Suprapubic skin (tissue), 4 donors: ENCODE measurements at regions not wholly inside any gene's neighbourhood (a gene's known extent, or its start where the extent isn't known, plus 50 kb on each side); places are given as distances from the start of the nearest gene placed in this dataset.

Experiments used
- DNase-seq, 2 donors: peaks; one replicate each; pipeline ENCODE4 v3.0.0-alpha.2; 2019; ENCODE audit warnings: low spot score in 2 of 2
- H3K27ac ChIP-seq: fragments of 200-600 bp; sonication (generic); one replicate; pipeline ENCODE4 v1.5.1; 2019
- H3K27me3 ChIP-seq: fragments of 200-600 bp; sonication (generic); one replicate; pipeline ENCODE4 v1.5.1; 2019
- H3K36me3 ChIP-seq: fragments of 200-600 bp; sonication (generic); one replicate; pipeline ENCODE4 v1.5.1; 2019
- H3K4me1 ChIP-seq: fragments of 200-600 bp; sonication (generic); one replicate; pipeline ENCODE4 v1.5.1; 2019
- H3K4me3 ChIP-seq: fragments of 200-600 bp; sonication (generic); one replicate; pipeline ENCODE4 v1.5.1; 2019; ENCODE audit warnings: mild to moderate bottlenecking
- H3K9me3 ChIP-seq: fragments of 200-600 bp; sonication (generic); one replicate; pipeline ENCODE4 v1.5.1; 2019
- CTCF ChIP-seq, 2 donors: fragments of 200-600 bp in 1 of 2; fragments of 450-650 bp in 1 of 2; sonication (generic) in 1 of 2; IDR thresholded peaks; one replicate each; pipeline ENCODE4 v1.5.1; 2016 to 2019; ENCODE audit warnings: antibody characterized with exemption in 2 of 2, mild to moderate bottlenecking in 1 of 2, moderate library complexity in 1 of 2
- EP300 ChIP-seq: sonication (generic); formaldehyde crosslinking; IDR thresholded peaks from one replicate; pipeline ENCODE4 v1.6.1; 2017; ENCODE audit warnings: antibody characterized with exemption
- POLR2A ChIP-seq, 2 donors: fragments of 450-650 bp; IDR thresholded peaks; one replicate each; pipeline ENCODE4 v1.6.1; 2017; ENCODE audit warnings: antibody characterized with exemption in 2 of 2, mild to moderate bottlenecking in 2 of 2, moderate library complexity in 2 of 2
- POLR2AphosphoS5 ChIP-seq, 3 donors: sonication (generic); formaldehyde crosslinking; IDR thresholded peaks; one replicate each; pipeline ENCODE4 v1.6.1; 2017; ENCODE audit warnings: antibody characterized with exemption in 3 of 3
- WGBS: methylation state at CpG from one replicate; pipeline ENCODE4 v1.1.5; 2018; 5-methylcytosine and 5-hydroxymethylcytosine counted together

GRCh38 chr16:50469744-50470321, 78.4 kb upstream of the NKD1 start:
- no peaks in the 10 kb centered on the region for H3K36me3 ChIP-seq
- 56% methylated on average over 11 of the region's 18 CpGs for WGBS
- DNase-seq, result peak; percentile 37 to 70

GRCh38 chr16:50469121-50469743, 79.0 kb upstream of the NKD1 start:
- DNase-seq, result peak; percentile 18 to 37
- Histone ChIP-seq H3K27ac (no peak overlapping the region), H3K9me3 (no peaks in the 10 kb centered on the region), H3K36me3 (no peaks in the 10 kb centered on the region), H3K4me1 (peaks cover 10% of the 10 kb centered on the region), H3K27me3 (peaks cover 26% of the 10 kb centered on the region), H3K4me3 (no peak overlapping the region)
- WGBS, result 83% methylated on average over 1 of the region's 2 CpGs
- TF ChIP-seq EP300, result no peak

More at GRCh38 chr16:50469744-50470321, 78.4 kb upstream of the NKD1 start:
- no peaks in the 10 kb centered on the region for H3K9me3 ChIP-seq
- peaks cover 26% of the 10 kb centered on the region for H3K27me3 ChIP-seq
- H3K4me3 ChIP-seq, result no peak overlapping the region
- H3K4me1 ChIP-seq, result peaks cover 10% of the 10 kb centered on the region
- TF ChIP-seq POLR2A (IDR thresholded peaks at IDR 0.05), result no peak
- TF ChIP-seq EP300, result no peak
- no peak for TF ChIP-seq POLR2AphosphoS5 (IDR thresholded peaks at IDR 0.05)
- no peak for TF ChIP-seq CTCF (IDR thresholded peaks at IDR 0.05)
- no peak overlapping the region for H3K27ac ChIP-seq

- H3K4me3 ChIP-seq, result no peak overlapping the region
- no peaks in the 10 kb centered on the region for H3K36me3 ChIP-seq
- no peak overlapping the region for H3K27ac ChIP-seq
- WGBS, result 78% methylated on average over 7 of the region's 7 CpGs
- H3K27me3 ChIP-seq, result peaks cover 26% of the 10 kb centered on the region
- no peaks in the 10 kb centered on the region for H3K9me3 ChIP-seq
- no peak for TF ChIP-seq POLR2A (IDR thresholded peaks at IDR 0.05)
- no peak for TF ChIP-seq CTCF (IDR thresholded peaks at IDR 0.05)
- TF ChIP-seq EP300, result no peak
- no peak for TF ChIP-seq POLR2AphosphoS5 (IDR thresholded peaks at IDR 0.05)
- peak in 1 of 2 donors; percentile 23 for DNase-seq
- peaks cover 10% of the 10 kb centered on the region for H3K4me1 ChIP-seq
Observed at GRCh38 chr16:50468749-50469078, 79.5 kb upstream of the NKD1 start.

GRCh38 chr16:50467943-50468748, 80.0 kb upstream of the NKD1 start:
- DNase-seq, result peak; percentile 49 to 71
- Histone ChIP-seq H3K4me1 (peaks cover 10% of the 10 kb centered on the region), H3K4me3 (peak overlapping the region; percentile 52), H3K27ac (no peak overlapping the region), H3K27me3 (peaks cover 26% of the 10 kb centered on the region), H3K36me3 (no peaks in the 10 kb centered on the region), H3K9me3 (no peaks in the 10 kb centered on the region)
- TF ChIP-seq CTCF (IDR thresholded peaks at IDR 0.05) (no peak), POLR2AphosphoS5 (IDR thresholded peaks at IDR 0.05) (no peak), EP300 (no peak), POLR2A (IDR thresholded peaks at IDR 0.05) (no peak)
- 10% methylated on average over 12 of the region's 68 CpGs for WGBS

GRCh38 chr16:50467559-50467942, 80.6 kb upstream of the NKD1 start:
- H3K27ac ChIP-seq, result no peak overlapping the region
- 63% methylated on average over 9 of the region's 13 CpGs for WGBS
- no peaks in the 10 kb centered on the region for H3K9me3 ChIP-seq
- peak overlapping the region; percentile 52 for H3K4me3 ChIP-seq
- no peak for TF ChIP-seq POLR2A (IDR thresholded peaks at IDR 0.05)
- TF ChIP-seq CTCF (IDR thresholded peaks at IDR 0.05), result no peak
- TF ChIP-seq POLR2AphosphoS5 (IDR thresholded peaks at IDR 0.05), result no peak
- no peak for TF ChIP-seq EP300
- H3K27me3 ChIP-seq, result peaks cover 26% of the 10 kb centered on the region
- DNase-seq, result peak in 1 of 2 donors; percentile 43
- H3K36me3 ChIP-seq, result no peaks in the 10 kb centered on the region
- H3K4me1 ChIP-seq, result peaks cover 10% of the 10 kb centered on the region
